Ishikawa (cell line): ENCODE measurements at regions not wholly inside any gene's neighbourhood (a gene's known extent, or its start where the extent isn't known, plus 50 kb on each side); places are given as distances from the start of the nearest gene placed in this dataset.

Source experiments
- FOXM1 ChIP-seq: IDR thresholded peaks from 2 replicates; pipeline ENCODE4 v1.6.1; 2012; ENCODE audit warnings: low read depth, borderline replicate concordance
- TAF1 ChIP-seq: IDR thresholded peaks from 2 replicates; pipeline ENCODE4 v1.6.1; 2012; ENCODE audit warnings: low read depth, mild to moderate bottlenecking
- TCF12 ChIP-seq: IDR thresholded peaks from 2 replicates; pipeline ENCODE4 v1.6.1; 2012; ENCODE audit warnings: low read depth
- YY1 ChIP-seq: IDR thresholded peaks from 2 replicates; pipeline ENCODE4 v1.6.1; 2012; ENCODE audit warnings: low read depth

DNA sequence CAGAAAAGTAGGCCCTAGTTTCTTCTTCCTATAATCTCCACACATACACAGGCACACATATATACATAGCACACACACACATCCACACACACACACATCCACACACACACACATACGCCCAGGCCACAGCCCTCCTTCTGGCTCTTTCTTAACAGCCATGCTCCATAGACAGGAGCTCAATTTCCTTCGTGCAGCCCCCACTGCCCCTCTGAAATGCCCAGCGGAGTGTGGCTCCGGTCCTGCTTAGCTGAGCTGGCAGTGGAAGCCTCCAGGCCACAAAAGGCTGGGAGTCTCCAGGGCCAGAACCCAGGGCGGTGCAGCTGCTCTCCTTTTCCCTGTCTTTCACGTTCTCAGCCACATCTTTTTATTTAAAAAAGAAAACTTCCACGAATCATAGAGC, 282.9 kb upstream of the IGFBP3 start:
- TF ChIP-seq TCF12 = no peak
- TF ChIP-seq TAF1 = no peak
- no peak for TF ChIP-seq YY1
- no peak for TF ChIP-seq FOXM1
